ENCODE measurements at regions not wholly inside any gene's neighbourhood (a gene's known extent, or its start where the extent isn't known, plus 50 kb on each side); places are given as distances from the start of the nearest gene placed in this dataset.

DNA sequence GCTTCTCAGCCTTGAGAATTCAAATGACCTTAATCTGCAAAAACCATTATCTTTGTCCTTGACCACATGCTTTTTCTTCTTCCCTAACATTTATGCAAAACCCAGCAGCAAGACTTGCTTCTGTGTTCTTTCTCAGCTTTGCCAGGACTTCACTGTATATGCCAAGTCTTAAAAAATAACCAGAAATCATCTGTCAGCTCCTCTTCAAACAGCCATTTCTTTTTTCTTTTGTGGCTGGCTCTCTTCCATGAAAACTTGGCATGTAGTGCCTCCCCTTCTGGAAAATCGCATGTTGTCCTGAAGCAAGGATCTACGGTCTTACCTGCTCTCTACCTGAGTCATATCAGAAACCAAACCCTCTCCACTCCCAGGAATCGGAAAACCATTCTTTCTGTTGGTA lies 364.9 kb downstream of the RPS29 start:
- Mint-ChIP-seq H3K4me3 (no peak overlapping the region), H3K36me3 (ENCODE audit: low read depth) (no peaks in the 10 kb centered on the region), H3K27ac (ENCODE audit: unreplicated experiment) (no peak overlapping the region), H3K27me3 (ENCODE audit: low read depth) (no peaks in the 10 kb centered on the region), H3K9me3 (no peaks in the 10 kb centered on the region), H3K4me1 (no peaks in the 10 kb centered on the region)
- TF ChIP-seq, protein P1, sequence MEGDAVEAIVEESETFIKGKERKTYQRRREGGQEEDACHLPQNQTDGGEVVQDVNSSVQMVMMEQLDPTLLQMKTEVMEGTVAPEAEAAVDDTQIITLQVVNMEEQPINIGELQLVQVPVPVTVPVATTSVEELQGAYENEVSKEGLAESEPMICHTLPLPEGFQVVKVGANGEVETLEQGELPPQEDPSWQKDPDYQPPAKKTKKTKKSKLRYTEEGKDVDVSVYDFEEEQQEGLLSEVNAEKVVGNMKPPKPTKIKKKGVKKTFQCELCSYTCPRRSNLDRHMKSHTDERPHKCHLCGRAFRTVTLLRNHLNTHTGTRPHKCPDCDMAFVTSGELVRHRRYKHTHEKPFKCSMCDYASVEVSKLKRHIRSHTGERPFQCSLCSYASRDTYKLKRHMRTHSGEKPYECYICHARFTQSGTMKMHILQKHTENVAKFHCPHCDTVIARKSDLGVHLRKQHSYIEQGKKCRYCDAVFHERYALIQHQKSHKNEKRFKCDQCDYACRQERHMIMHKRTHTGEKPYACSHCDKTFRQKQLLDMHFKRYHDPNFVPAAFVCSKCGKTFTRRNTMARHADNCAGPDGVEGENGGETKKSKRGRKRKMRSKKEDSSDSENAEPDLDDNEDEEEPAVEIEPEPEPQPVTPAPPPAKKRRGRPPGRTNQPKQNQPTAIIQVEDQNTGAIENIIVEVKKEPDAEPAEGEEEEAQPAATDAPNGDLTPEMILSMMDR (conservative IDR thresholded peaks at IDR 0.05) = no peak
- no peak for DNase-seq (ENCODE audit: low read depth, low spot score)

DNA sequence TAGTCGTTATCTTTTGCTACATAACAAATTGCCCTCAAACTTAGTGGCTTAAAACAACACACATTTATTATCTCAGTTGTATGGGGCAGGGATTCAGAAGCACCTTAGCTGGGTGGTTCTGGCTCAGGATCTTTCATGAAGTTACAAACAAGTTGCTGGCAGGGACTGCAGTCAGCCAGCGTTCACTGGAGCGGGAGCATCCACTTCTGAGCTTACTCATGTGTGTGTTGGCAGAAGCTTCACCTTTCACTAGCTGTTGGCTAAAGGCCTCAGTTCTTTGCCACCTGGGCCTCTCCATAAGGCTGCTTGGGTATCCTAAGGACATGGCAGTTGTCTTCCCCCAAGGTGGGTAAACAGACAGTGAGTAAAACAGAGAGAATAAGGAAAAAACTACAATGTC lies 365.7 kb downstream of the RPS29 start:
- DNase-seq (ENCODE audit: low read depth, low spot score) = no peak
- no peaks in the 10 kb centered on the region for H3K4me1 Mint-ChIP-seq
- TF ChIP-seq, protein P1 (conservative IDR thresholded peaks at IDR 0.05) = no peak
- no peaks in the 10 kb centered on the region for H3K27me3 Mint-ChIP-seq (ENCODE audit: low read depth)
- H3K4me3 Mint-ChIP-seq = no peak overlapping the region
- H3K9me3 Mint-ChIP-seq = no peaks in the 10 kb centered on the region
- no peaks in the 10 kb centered on the region for H3K36me3 Mint-ChIP-seq (ENCODE audit: low read depth)
- H3K27ac Mint-ChIP-seq (ENCODE audit: unreplicated experiment) = no peak overlapping the region

DNA sequence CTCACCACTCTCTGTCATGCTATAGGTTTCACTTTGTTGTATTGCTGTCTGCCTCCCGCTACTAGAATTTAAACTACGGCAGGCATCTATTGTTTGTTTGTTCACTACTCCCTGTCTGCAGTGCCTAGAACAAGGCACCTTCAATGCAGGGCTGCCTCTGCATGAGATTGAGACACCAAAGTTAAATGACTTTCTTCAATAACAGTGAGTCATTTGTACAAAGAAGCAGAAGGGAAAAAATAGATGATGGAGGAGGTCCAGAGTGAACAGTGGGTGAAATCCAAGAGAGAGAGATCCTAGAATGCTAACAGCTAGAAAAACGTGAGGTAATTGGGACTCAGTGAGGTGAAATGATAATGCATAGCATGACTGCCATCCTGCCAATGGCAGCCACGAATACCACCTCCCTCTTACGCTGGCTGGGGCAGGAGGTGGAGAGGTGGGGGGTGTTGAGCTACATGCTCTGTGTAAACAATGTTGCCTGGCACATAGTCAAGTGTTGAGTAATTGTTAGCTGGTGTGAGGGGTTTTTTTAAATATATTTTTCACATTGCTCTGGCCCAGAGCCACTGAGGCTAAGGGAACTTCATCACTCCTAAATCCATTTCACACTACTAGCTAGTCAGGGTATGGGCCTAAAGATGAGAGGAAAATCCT lies 367.6 kb downstream of the RPS29 start:
- TF ChIP-seq, protein P1 (conservative IDR thresholded peaks at IDR 0.05) = no peak
- H3K27me3 Mint-ChIP-seq (ENCODE audit: low read depth) = no peaks in the 10 kb centered on the region
- no peaks in the 10 kb centered on the region for H3K9me3 Mint-ChIP-seq
- H3K4me1 Mint-ChIP-seq = no peaks in the 10 kb centered on the region
- H3K27ac Mint-ChIP-seq (ENCODE audit: unreplicated experiment) = no peak overlapping the region
- no peak for DNase-seq (ENCODE audit: low read depth, low spot score)
- H3K4me3 Mint-ChIP-seq = no peak overlapping the region
- no peaks in the 10 kb centered on the region for H3K36me3 Mint-ChIP-seq (ENCODE audit: low read depth)

DNA sequence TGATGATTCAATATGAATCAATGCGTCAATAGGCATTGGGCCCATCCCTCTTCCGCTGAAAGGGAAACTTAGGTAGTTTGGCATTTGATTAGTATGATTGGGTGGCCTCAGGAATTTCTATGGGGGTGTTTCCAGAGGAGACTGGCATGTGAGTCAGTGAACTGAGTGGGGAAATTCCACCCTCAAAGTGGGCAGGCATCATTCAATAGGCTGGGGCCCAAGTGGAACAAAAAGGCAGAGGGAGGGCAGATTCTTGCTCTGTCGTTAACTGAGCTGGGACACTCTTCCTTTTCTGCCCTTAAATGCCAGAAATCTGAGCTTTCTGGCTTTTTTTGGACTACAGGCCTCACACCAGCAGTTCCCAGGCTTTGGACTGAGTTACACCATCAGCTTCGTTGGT lies 373.5 kb downstream of the RPS29 start:
- no peaks in the 10 kb centered on the region for H3K9me3 Mint-ChIP-seq
- no peak for DNase-seq (ENCODE audit: low read depth, low spot score)
- TF ChIP-seq, protein P1 (conservative IDR thresholded peaks at IDR 0.05) = no peak
- H3K4me3 Mint-ChIP-seq = no peak overlapping the region
- no peak overlapping the region for H3K27ac Mint-ChIP-seq (ENCODE audit: unreplicated experiment)
- H3K4me1 Mint-ChIP-seq = no peaks in the 10 kb centered on the region
- no peaks in the 10 kb centered on the region for H3K27me3 Mint-ChIP-seq (ENCODE audit: low read depth)
- no peaks in the 10 kb centered on the region for H3K36me3 Mint-ChIP-seq (ENCODE audit: low read depth)

DNA sequence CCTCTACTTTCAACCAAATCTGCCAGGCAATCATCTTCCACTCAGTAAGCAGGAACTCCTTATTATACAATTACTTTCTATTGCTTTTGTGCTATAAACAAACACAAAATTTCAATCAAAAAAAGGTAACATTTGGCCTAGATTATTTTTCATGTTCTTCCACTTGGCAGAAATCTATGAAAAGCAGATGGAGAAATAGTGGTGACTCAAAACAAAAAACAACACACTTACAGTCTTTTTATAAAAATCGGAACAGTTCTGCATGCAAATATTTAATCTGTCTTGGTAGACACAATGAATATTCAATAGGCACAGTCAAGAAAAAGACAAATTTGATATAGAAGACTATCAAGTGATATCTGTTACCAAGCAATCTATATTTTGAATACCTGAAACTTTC lies 376.8 kb downstream of the RPS29 start:
- no peaks in the 10 kb centered on the region for H3K9me3 Mint-ChIP-seq
- no peaks in the 10 kb centered on the region for H3K36me3 Mint-ChIP-seq (ENCODE audit: low read depth)
- H3K4me3 Mint-ChIP-seq = no peak overlapping the region
- TF ChIP-seq, protein P1 (conservative IDR thresholded peaks at IDR 0.05) = no peak
- no peaks in the 10 kb centered on the region for H3K27me3 Mint-ChIP-seq (ENCODE audit: low read depth)
- no peaks in the 10 kb centered on the region for H3K4me1 Mint-ChIP-seq
- DNase-seq (ENCODE audit: low read depth, low spot score) = no peak
- no peak overlapping the region for H3K27ac Mint-ChIP-seq (ENCODE audit: unreplicated experiment)
